SK-N-SH (cell line): ENCODE measurements at regions not wholly inside any gene's neighbourhood (a gene's known extent, or its start where the extent isn't known, plus 50 kb on each side); places are given as distances from the start of the nearest gene placed in this dataset.

Experiments
- CTCF ChIA-PET: fragments of 300-600, 350-600 bp; formaldehyde crosslinking; extraction: SDS; loops from one replicate; lab custom pipeline; 2021; lab: Yijun Ruan, JAX
- POLR2A ChIA-PET: fragments of 350-600 bp; sonication (Branson Sonifier 250); formaldehyde crosslinking; extraction: SDS; loops from one replicate; lab custom pipeline; 2020; ENCODE audit warnings: antibody characterized with exemption, inconsistent platforms; lab: Yijun Ruan, JAX
- DNase-seq: peaks from one replicate; pipeline ENCODE4 v3.0.0; 2012
- H2AFZ ChIP-seq: fragments of 200-600 bp; sonication (generic); 2 replicates; pipeline ENCODE4 v1.8.1; 2016; ENCODE audit warnings: antibody characterized with exemption, mild to moderate bottlenecking, low read depth
- H3F3A ChIP-seq: fragments of 200-600 bp; sonication (generic); replicated peaks from 2 replicates; pipeline ENCODE3; 2016; ENCODE audit warnings: antibody characterized with exemption, mild to moderate bottlenecking; ENCODE audit not compliant: insufficient read depth
- H3K27ac ChIP-seq, 2 experiments: fragments of 200-500 bp in 1 of 2; fragments of 200-600 bp in 1 of 2; sonication (Bioruptor generic) in 1 of 2; sonication (generic), shearing (Covaris generic) in 1 of 2; 2 replicates each; pipeline versions ENCODE4 v1.5.1 to v1.6.1; 2014 to 2016; ENCODE audit warnings: low read depth in 2 of 2, inconsistent platforms in 1 of 2, low read length in 1 of 2, mild to moderate bottlenecking in 1 of 2, mixed read lengths in 1 of 2
- H3K27me3 ChIP-seq: fragments of 200-600 bp; sonication (generic), shearing (Covaris generic); 2 replicates; pipeline ENCODE4 v1.6.1; 2016; ENCODE audit warnings: mixed run types; ENCODE audit not compliant: insufficient read depth
- H3K36me3 ChIP-seq, 2 experiments: fragments of 200-500 bp in 1 of 2; fragments of 200-600 bp in 1 of 2; sonication (Bioruptor generic) in 1 of 2; sonication (generic) in 1 of 2; replicated peaks in 1 of 2; 2 replicates each; pipeline versions ENCODE3 to v1.5.1; 2014 to 2016; ENCODE audit warnings: low read length in 1 of 2, mild to moderate bottlenecking in 1 of 2; ENCODE audit not compliant: insufficient read depth in 2 of 2, control insufficient read depth in 1 of 2
- H3K4me1 ChIP-seq, 2 experiments: fragments of 200-500 bp in 1 of 2; fragments of 200-600 bp in 1 of 2; sonication (Bioruptor generic) in 1 of 2; sonication (generic), shearing (Covaris generic) in 1 of 2; 2 replicates each; pipeline versions ENCODE4 v1.5.1 to v1.6.1; 2014 to 2016; ENCODE audit warnings: low read depth in 1 of 2, low read length in 1 of 2, mixed run types in 1 of 2; ENCODE audit not compliant: insufficient read depth in 2 of 2, control insufficient read depth in 1 of 2
- H3K4me2 ChIP-seq: fragments of 200-600 bp; sonication (generic), shearing (Covaris generic); 2 replicates; pipeline ENCODE4 v1.6.1; 2017; ENCODE audit warnings: mixed run types
- H3K4me3 ChIP-seq, 2 experiments: fragments of 200-500 bp in 1 of 2; fragments of 200-600 bp in 1 of 2; sonication (Bioruptor generic) in 1 of 2; sonication (generic), shearing (Covaris generic) in 1 of 2; 2 replicates each; pipeline versions ENCODE4 v1.5.1 to v1.8.1; 2014 to 2016; ENCODE audit warnings: low read depth in 2 of 2, inconsistent platforms in 1 of 2, low read length in 1 of 2, mild to moderate bottlenecking in 1 of 2, mixed read lengths in 1 of 2, moderate library complexity in 1 of 2
- H3K79me2 ChIP-seq: fragments of 200-600 bp; sonication (generic); 2 replicates; pipeline ENCODE4 v1.8.1; 2017; ENCODE audit warnings: mild to moderate bottlenecking; ENCODE audit not compliant: insufficient read depth
- H3K9ac ChIP-seq: fragments of 200-600 bp; sonication (generic); 2 replicates; pipeline ENCODE4 v1.6.1; 2017; ENCODE audit warnings: mixed run types
- H3K9me2 ChIP-seq: fragments of 200-600 bp; sonication (generic); 2 replicates; pipeline ENCODE4 v1.6.1; 2017; ENCODE audit warnings: mixed run types
- H3K9me3 ChIP-seq: fragments of 200-600 bp; sonication (generic); 2 replicates; pipeline ENCODE4 v1.6.1; 2017; ENCODE audit warnings: mixed run types, mild to moderate bottlenecking, moderate library complexity
- H4K20me1 ChIP-seq: fragments of 200-600 bp; sonication (generic); 2 replicates; pipeline ENCODE4 v1.6.1; 2017; ENCODE audit warnings: mild to moderate bottlenecking, mixed run types; ENCODE audit not compliant: insufficient read depth
- CHD2 ChIP-seq: fragments of 150-350 bp; IDR thresholded peaks from 2 replicates; pipeline ENCODE4 v1.6.1; 2018; ENCODE audit warnings: low read length; ENCODE audit not compliant: partially characterized antibody
- EP300 ChIP-seq, 2 experiments: IDR thresholded peaks; 2 replicates each; pipeline versions ENCODE4 v1.4.0 to v1.6.1; 2012; ENCODE audit warnings: borderline replicate concordance in 1 of 2, low read depth in 1 of 2, low read length in 1 of 2
- EZH2phosphoT487 ChIP-seq: fragments of 200-600 bp; sonication (generic); IDR thresholded peaks from 2 replicates; pipeline ENCODE4 v1.6.1; 2017; ENCODE audit warnings: low read depth, mixed run types, mild to moderate bottlenecking, antibody characterized with exemption, moderate library complexity, borderline replicate concordance
- FOXJ3 ChIP-seq: sonication (generic); formaldehyde crosslinking; IDR thresholded peaks from 2 replicates; pipeline ENCODE4 v1.5.1; 2020; ENCODE audit warnings: mild to moderate bottlenecking, missing genetic modification reagents
- FOXM1 ChIP-seq: IDR thresholded peaks from 2 replicates; pipeline ENCODE4 v1.4.0; 2012; ENCODE audit warnings: low read depth, mild to moderate bottlenecking
- GABPA ChIP-seq: IDR thresholded peaks from 2 replicates; pipeline ENCODE4 v1.4.0; 2012; ENCODE audit warnings: low read depth, mild to moderate bottlenecking
- GATA2 ChIP-seq: sonication (generic); formaldehyde crosslinking; IDR thresholded peaks from 2 replicates; pipeline ENCODE4 v1.5.0; 2020; ENCODE audit warnings: mild to moderate bottlenecking, missing genetic modification reagents
- MEF2A ChIP-seq: IDR thresholded peaks from 2 replicates; pipeline ENCODE4 v1.4.0; 2012; ENCODE audit warnings: low read depth, borderline replicate concordance
- MXI1 ChIP-seq: IDR thresholded peaks from 2 replicates; pipeline ENCODE4 v1.6.1; 2012; ENCODE audit warnings: mild to moderate bottlenecking, low read depth, low read length, improper control_type of control experiment
- NRF1 ChIP-seq: IDR thresholded peaks from 2 replicates; pipeline ENCODE4 v1.6.1; 2012; ENCODE audit warnings: low read depth, mild to moderate bottlenecking, low read length
- RAD21 ChIP-seq: IDR thresholded peaks from 2 replicates; pipeline ENCODE4 v1.6.1; 2012; ENCODE audit warnings: mild to moderate bottlenecking, low read length
- RCOR1 ChIP-seq: fragments of 150-350 bp; IDR thresholded peaks from 2 replicates; pipeline ENCODE4 v1.6.1; 2017; ENCODE audit warnings: antibody characterized with exemption, low read length
- SIN3A ChIP-seq: IDR thresholded peaks from 2 replicates; pipeline ENCODE4 v1.6.1; 2012; ENCODE audit warnings: low read depth, mild to moderate bottlenecking, low read length, moderate library complexity, borderline replicate concordance
- SMC3 ChIP-seq: IDR thresholded peaks from 2 replicates; pipeline ENCODE4 v1.6.1; 2012; ENCODE audit warnings: low read depth, low read length, improper control_type of control experiment
- TAF1 ChIP-seq: IDR thresholded peaks from 2 replicates; pipeline ENCODE4 v1.6.1; 2012; ENCODE audit warnings: low read depth, mild to moderate bottlenecking, low read length, moderate library complexity, borderline replicate concordance
- TEAD4 ChIP-seq: IDR thresholded peaks from 2 replicates; pipeline ENCODE4 v1.4.0; 2012; ENCODE audit warnings: mild to moderate bottlenecking, borderline replicate concordance; ENCODE audit not compliant: insufficient read depth
- WGBS: methylation state at CpG from one replicate; pipeline ENCODE4 v1.1.6; 2017; ENCODE audit warnings: low lambda C conversion rate; 5-methylcytosine and 5-hydroxymethylcytosine counted together
- TF ChIP-seq, protein P1 (sequence below): fragments of 150-350 bp; IDR thresholded peaks from 2 replicates; pipeline ENCODE4 v1.6.1; 2017; ENCODE audit warnings: antibody characterized with exemption, low read length, low read depth, borderline replicate concordance
- TF ChIP-seq, protein P2 (sequence below): IDR thresholded peaks from 2 replicates; pipeline ENCODE4 v1.4.0; 2012; ENCODE audit warnings: low read depth, borderline replicate concordance
- TF ChIP-seq, protein P3 (sequence below): IDR thresholded peaks from 2 replicates; pipeline ENCODE4 v1.6.1; 2012; ENCODE audit warnings: mild to moderate bottlenecking, low read depth, low read length, moderate library complexity

DNA sequence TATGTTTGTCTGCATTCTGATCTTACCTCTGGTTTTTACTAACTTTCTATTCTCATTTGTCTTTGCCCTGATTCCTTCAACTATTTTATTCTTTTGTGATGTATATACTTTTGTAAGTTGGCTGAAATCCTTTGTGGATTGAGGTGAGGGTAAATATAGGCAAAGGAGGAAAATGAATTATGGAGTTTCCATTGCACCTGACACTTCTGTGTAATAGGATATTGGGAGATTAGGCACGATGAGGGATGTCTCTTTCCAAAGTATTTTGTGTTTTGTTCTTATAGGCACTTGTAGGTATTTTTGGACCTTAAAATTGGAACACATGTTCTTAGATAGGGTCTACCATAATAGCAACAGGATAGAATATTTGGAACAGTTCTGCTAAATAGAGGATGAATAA, 76.4 kb downstream of the HRH4 start:
- Histone ChIP-seq H3K79me2 (no peaks in the 10 kb centered on the region), H2AFZ (no peak overlapping the region), H3K9ac (no peak overlapping the region), H3K9me2 (no peaks in the 10 kb centered on the region), H3K4me3 (no peak overlapping the region), H3K4me1 (peaks cover 0 to 12% of the 10 kb centered on the region in 2 experiments; a peak in 2 of 4 replicates), H3K27ac (no peak overlapping the region), H3K36me3 (no peaks in the 10 kb centered on the region), H3K9me3 (no peaks in the 10 kb centered on the region), H3K27me3 (no peaks in the 10 kb centered on the region; the same call in 1 of the 2 replicates), H4K20me1 (no peaks in the 10 kb centered on the region), H3K4me2 (no peak overlapping the region), H3F3A (no peaks in the 10 kb centered on the region)
- ChIA-PET POLR2A (no interaction called here), CTCF (interaction anchor here (13.2 kb wide), 1 partner anchor 190 kb away, joined by 125 read pairs; no protein-coding TSS in a partner anchor)
- 27% methylated on average over 1 of the region's 1 CpG for WGBS
- TF ChIP-seq RCOR1 = no peak
- TF ChIP-seq EZH2phosphoT487 = no peak
- TF ChIP-seq EP300 (IDR thresholded peaks at IDR 0.05; ENCODE audit: borderline replicate concordance in 1 of 2, low read depth in 1 of 2, low read length in 1 of 2) = no peak
- TF ChIP-seq SIN3A = no peak
- no peak for TF ChIP-seq MXI1
- no peak for TF ChIP-seq MEF2A
- no peak for TF ChIP-seq FOXM1
- no peak for TF ChIP-seq TEAD4
- no peak for TF ChIP-seq RAD21
- TF ChIP-seq NRF1 = no peak
- TF ChIP-seq GABPA = no peak
- TF ChIP-seq TAF1 = no peak
- DNase-seq = no peak

DNA sequence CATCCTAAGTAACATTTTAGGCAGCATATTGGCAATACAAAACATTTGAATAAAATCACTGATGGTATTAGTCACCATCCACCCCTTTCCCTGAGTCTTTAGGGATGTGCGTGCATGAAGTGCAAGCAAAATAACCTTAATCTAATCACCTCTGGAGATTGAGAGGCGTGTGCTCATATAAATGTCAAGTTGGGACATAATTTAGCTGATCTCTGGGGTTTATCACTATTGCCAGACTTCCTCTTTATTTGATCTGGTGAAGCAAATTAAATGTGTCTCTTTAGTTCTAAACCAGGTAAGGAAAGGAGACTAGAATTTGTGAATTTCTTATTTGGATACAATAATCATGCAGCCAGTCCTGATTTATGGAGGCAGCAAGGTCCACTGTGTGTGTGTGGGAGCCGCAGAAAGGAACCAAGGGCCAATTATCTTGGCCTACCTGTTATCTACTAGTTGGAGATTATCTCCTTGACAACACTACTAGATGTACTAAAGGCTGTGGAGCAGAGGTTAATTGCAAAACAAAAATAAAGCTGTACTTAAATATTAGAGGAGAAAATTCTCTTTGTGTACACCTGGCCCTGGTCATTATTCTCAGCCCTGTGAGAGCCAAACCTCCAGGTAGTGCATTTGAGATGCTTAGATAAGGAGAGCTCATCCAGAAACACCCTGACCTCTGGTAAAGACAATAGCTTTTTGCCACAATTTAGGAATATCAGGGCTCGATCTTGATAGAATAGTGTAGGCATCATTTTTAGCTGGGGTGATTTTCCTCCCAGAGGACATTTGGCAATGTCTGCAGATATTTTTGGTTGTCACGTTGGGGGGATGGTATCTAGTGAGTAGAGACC, 78.2 kb downstream of the HRH4 start:
- H4K20me1 ChIP-seq = no peaks in the 10 kb centered on the region
- peak; percentile 37 for DNase-seq
- no peak overlapping the region for H2AFZ ChIP-seq
- H3K9me3 ChIP-seq = no peaks in the 10 kb centered on the region
- CTCF ChIA-PET = interaction anchor here (0.8 to 13.2 kb wide), 5 partner anchors 39 to 188 kb away, joined by 3 to 125 read pairs (median 4); no protein-coding TSS in a partner anchor
- POLR2A ChIA-PET = no interaction called here
- WGBS = 6% methylated on average over 5 of the region's 5 CpGs
- H3K79me2 ChIP-seq = no peaks in the 10 kb centered on the region
- no peak overlapping the region for H3K9ac ChIP-seq
- H3K4me2 ChIP-seq = no peak overlapping the region
- H3K36me3 ChIP-seq = no peaks in the 10 kb centered on the region
- H3K27ac ChIP-seq = no peak overlapping the region
- H3K4me1 ChIP-seq = peaks cover 0 to 12% of the 10 kb centered on the region in 2 experiments; a peak in 2 of 4 replicates
- H3K27me3 ChIP-seq = no peaks in the 10 kb centered on the region; the same call in 1 of the 2 replicates
- H3F3A ChIP-seq = no peaks in the 10 kb centered on the region
- H3K9me2 ChIP-seq = no peaks in the 10 kb centered on the region
- H3K4me3 ChIP-seq = no peak overlapping the region
- no peak for TF ChIP-seq SMC3
- TF ChIP-seq EP300 (IDR thresholded peaks at IDR 0.05; ENCODE audit: borderline replicate concordance in 1 of 2, low read depth in 1 of 2, low read length in 1 of 2) = peak in 1 of 2 experiments; percentile 72; a peak in 1 of 4 replicates
- TF ChIP-seq, protein P1, sequence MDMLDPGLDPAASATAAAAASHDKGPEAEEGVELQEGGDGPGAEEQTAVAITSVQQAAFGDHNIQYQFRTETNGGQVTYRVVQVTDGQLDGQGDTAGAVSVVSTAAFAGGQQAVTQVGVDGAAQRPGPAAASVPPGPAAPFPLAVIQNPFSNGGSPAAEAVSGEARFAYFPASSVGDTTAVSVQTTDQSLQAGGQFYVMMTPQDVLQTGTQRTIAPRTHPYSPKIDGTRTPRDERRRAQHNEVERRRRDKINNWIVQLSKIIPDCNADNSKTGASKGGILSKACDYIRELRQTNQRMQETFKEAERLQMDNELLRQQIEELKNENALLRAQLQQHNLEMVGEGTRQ = no peak
- TF ChIP-seq, protein P2, sequence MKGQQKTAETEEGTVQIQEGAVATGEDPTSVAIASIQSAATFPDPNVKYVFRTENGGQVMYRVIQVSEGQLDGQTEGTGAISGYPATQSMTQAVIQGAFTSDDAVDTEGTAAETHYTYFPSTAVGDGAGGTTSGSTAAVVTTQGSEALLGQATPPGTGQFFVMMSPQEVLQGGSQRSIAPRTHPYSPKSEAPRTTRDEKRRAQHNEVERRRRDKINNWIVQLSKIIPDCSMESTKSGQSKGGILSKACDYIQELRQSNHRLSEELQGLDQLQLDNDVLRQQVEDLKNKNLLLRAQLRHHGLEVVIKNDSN = no peak
- no peak for TF ChIP-seq SIN3A
- TF ChIP-seq RCOR1 = peak; percentile 74; the same call in 1 of the 2 replicates
- TF ChIP-seq GATA2 (CRISPR knock-in tag) = peak; percentile 67
- no peak for TF ChIP-seq FOXJ3
- TF ChIP-seq, protein P3, sequence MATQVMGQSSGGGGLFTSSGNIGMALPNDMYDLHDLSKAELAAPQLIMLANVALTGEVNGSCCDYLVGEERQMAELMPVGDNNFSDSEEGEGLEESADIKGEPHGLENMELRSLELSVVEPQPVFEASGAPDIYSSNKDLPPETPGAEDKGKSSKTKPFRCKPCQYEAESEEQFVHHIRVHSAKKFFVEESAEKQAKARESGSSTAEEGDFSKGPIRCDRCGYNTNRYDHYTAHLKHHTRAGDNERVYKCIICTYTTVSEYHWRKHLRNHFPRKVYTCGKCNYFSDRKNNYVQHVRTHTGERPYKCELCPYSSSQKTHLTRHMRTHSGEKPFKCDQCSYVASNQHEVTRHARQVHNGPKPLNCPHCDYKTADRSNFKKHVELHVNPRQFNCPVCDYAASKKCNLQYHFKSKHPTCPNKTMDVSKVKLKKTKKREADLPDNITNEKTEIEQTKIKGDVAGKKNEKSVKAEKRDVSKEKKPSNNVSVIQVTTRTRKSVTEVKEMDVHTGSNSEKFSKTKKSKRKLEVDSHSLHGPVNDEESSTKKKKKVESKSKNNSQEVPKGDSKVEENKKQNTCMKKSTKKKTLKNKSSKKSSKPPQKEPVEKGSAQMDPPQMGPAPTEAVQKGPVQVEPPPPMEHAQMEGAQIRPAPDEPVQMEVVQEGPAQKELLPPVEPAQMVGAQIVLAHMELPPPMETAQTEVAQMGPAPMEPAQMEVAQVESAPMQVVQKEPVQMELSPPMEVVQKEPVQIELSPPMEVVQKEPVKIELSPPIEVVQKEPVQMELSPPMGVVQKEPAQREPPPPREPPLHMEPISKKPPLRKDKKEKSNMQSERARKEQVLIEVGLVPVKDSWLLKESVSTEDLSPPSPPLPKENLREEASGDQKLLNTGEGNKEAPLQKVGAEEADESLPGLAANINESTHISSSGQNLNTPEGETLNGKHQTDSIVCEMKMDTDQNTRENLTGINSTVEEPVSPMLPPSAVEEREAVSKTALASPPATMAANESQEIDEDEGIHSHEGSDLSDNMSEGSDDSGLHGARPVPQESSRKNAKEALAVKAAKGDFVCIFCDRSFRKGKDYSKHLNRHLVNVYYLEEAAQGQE = no peak
- peak; percentile 35 for TF ChIP-seq CHD2
